ENCODE measurements at regions not wholly inside any gene's neighbourhood (a gene's known extent, or its start where the extent isn't known, plus 50 kb on each side); places are given as distances from the start of the nearest gene placed in this dataset.

- Mint-ChIP-seq H3K27ac (no peak overlapping the region), H3K27me3 (ENCODE audit: insufficient read depth, low read depth) (no peaks in the 10 kb centered on the region), H3K4me1 (no peaks in the 10 kb centered on the region), H3K36me3 (no peaks in the 10 kb centered on the region), H3K9me3 (no peaks in the 10 kb centered on the region), H3K4me3 (no peak overlapping the region)
- Histone ChIP-seq H3K36me3 (no peaks in the 10 kb centered on the region), H4K20me1 (ENCODE audit: low read depth) (no peaks in the 10 kb centered on the region), H3K4me1 (no peaks in the 10 kb centered on the region), H3K4me3 (no peak overlapping the region), H3K79me2 (ENCODE audit: low read depth) (no peaks in the 10 kb centered on the region), H3K9me3 (ENCODE audit: low read depth) (no peaks in the 10 kb centered on the region), H3K9ac (no peak overlapping the region), H2AFZ (replicated peaks) (no peak overlapping the region), H3F3A (ENCODE audit: low read depth) (no peaks in the 10 kb centered on the region), H3K27me3 (no peaks in the 10 kb centered on the region), H3K4me2 (no peak overlapping the region), H3K27ac (no peak overlapping the region)
- DNase-seq (ENCODE audit: low spot score): no peak
- TF ChIP-seq EZH2phosphoT487 (IDR thresholded peaks at IDR 0.05): no peak
- TF ChIP-seq, protein P1, sequence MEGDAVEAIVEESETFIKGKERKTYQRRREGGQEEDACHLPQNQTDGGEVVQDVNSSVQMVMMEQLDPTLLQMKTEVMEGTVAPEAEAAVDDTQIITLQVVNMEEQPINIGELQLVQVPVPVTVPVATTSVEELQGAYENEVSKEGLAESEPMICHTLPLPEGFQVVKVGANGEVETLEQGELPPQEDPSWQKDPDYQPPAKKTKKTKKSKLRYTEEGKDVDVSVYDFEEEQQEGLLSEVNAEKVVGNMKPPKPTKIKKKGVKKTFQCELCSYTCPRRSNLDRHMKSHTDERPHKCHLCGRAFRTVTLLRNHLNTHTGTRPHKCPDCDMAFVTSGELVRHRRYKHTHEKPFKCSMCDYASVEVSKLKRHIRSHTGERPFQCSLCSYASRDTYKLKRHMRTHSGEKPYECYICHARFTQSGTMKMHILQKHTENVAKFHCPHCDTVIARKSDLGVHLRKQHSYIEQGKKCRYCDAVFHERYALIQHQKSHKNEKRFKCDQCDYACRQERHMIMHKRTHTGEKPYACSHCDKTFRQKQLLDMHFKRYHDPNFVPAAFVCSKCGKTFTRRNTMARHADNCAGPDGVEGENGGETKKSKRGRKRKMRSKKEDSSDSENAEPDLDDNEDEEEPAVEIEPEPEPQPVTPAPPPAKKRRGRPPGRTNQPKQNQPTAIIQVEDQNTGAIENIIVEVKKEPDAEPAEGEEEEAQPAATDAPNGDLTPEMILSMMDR (IDR thresholded peaks at IDR 0.05): no peak
- no peak for TF ChIP-seq EZH2 (IDR thresholded peaks at IDR 0.05)
Observed at GRCh38 chr3:26560081-26560480, 62.5 kb upstream of the LRRC3B start.

DNA sequence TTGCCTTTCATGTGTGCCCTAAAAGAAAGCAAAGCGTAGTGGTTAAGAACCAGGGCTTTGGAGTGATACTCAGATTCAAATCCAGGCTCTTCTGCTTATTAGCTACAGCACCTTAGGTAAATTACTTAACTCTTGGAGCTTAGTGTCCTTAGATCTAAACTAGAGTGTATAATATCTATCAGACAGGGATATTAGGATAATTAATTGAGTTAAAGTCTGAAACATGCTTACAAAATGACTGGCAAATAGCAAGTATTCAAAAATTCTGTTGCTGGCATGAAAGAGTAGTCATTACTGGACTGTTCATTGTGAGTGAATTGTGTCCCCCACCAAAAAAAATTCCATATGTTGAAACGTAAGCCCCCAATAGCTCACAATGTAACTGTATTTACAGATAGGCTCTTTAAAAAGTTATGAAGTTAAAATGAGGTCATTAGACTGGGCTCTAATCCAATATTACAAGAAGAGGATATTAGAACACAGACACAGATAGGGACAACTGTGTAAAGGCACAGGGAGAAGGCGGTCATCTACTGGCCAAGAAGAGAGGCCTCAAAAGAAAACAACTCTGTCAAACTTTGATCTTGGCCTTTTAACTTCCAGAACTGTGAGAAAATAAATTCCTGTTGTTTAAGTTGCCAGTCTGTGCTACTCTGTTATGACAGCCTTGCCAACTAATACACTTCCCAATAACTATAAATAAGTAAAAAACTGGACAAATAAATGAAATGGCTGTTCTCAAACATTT is 60.4 kb upstream of the LRRC3B start:
- no peaks in the 10 kb centered on the region for H3F3A ChIP-seq (ENCODE audit: low read depth)
- Mint-ChIP-seq H3K4me3 (no peak overlapping the region), H3K9me3 (no peaks in the 10 kb centered on the region), H3K27me3 (ENCODE audit: insufficient read depth, low read depth) (no peaks in the 10 kb centered on the region), H3K4me1 (no peaks in the 10 kb centered on the region), H3K36me3 (no peaks in the 10 kb centered on the region), H3K27ac (no peak overlapping the region)
- no peak overlapping the region for H3K9ac ChIP-seq
- no peaks in the 10 kb centered on the region for H3K27me3 ChIP-seq
- no peaks in the 10 kb centered on the region for H3K79me2 ChIP-seq (ENCODE audit: low read depth)
- H3K4me2 ChIP-seq: no peak overlapping the region
- H3K9me3 ChIP-seq (ENCODE audit: low read depth): no peaks in the 10 kb centered on the region
- H3K4me3 ChIP-seq: no peak overlapping the region
- no peak overlapping the region for H3K27ac ChIP-seq
- DNase-seq (ENCODE audit: low spot score): no peak
- H3K36me3 ChIP-seq: no peaks in the 10 kb centered on the region
- TF ChIP-seq EZH2 (IDR thresholded peaks at IDR 0.05): no peak
- TF ChIP-seq, protein P1 (IDR thresholded peaks at IDR 0.05): no peak
- no peak for TF ChIP-seq EZH2phosphoT487 (IDR thresholded peaks at IDR 0.05)
- no peak overlapping the region for H2AFZ ChIP-seq (replicated peaks)
- no peaks in the 10 kb centered on the region for H4K20me1 ChIP-seq (ENCODE audit: low read depth)
- H3K4me1 ChIP-seq: no peaks in the 10 kb centered on the region
